ENCODE measurements at regions not wholly inside any gene's neighbourhood (a gene's known extent, or its start where the extent isn't known, plus 50 kb on each side); places are given as distances from the start of the nearest gene placed in this dataset.
"Not testable (repeated sequence)": the region's sequence is repeated elsewhere in the genome, so short reads cannot be mapped to it uniquely, and the experiment has no call there.

GRCh38 chr6:76959177-76959576, 504.1 kb downstream of the HTR1B start:
- DNase-seq, result not testable (repeated sequence)

- no peak for DNase-seq
Observed at GRCh38 chr6:76942203-76942966, 520.9 kb downstream of the HTR1B start.

GRCh38 chr6:76940191-76940590, 523.1 kb downstream of the HTR1B start:
- DNase-seq, result no peak

GRCh38 chr6:76914737-76915136, 548.6 kb downstream of the HTR1B start:
- no peak for DNase-seq

- not testable (repeated sequence) for DNase-seq
Observed at GRCh38 chr6:76905541-76905940, 557.8 kb downstream of the HTR1B start.

GRCh38 chr6:76892542-76892941, 570.7 kb downstream of the HTR1B start:
- no peak for DNase-seq

GRCh38 chr6:76888351-76888750, 574.9 kb downstream of the HTR1B start:
- no peak for DNase-seq

- DNase-seq, result no peak
Observed at GRCh38 chr6:76886900-76887299, 576.4 kb downstream of the HTR1B start.

- no peak for DNase-seq
Observed at GRCh38 chr6:76885861-76886301, 577.4 kb downstream of the HTR1B start.

- DNase-seq, result no peak
Observed at GRCh38 chr6:76881414-76881813, 581.9 kb downstream of the HTR1B start.

- no peak for DNase-seq
Observed at GRCh38 chr6:76876922-76877553, 586.3 kb downstream of the HTR1B start.

- DNase-seq, result not testable (repeated sequence)
Observed at GRCh38 chr6:76876430-76876829, 586.9 kb downstream of the HTR1B start.

- no peak for DNase-seq
Observed at GRCh38 chr6:76867182-76867581, 596.1 kb downstream of the HTR1B start.

- DNase-seq, result no peak
Observed at GRCh38 chr6:76866091-76866915, 597.0 kb downstream of the HTR1B start.

GRCh38 chr6:76862936-76863335, 600.4 kb downstream of the HTR1B start:
- DNase-seq, result no peak

GRCh38 chr6:76861403-76861802, 601.9 kb downstream of the HTR1B start:
- DNase-seq, result no peak

GRCh38 chr6:76856065-76856464, 607.2 kb downstream of the HTR1B start:
- DNase-seq, result no peak

- DNase-seq, result no peak
Observed at GRCh38 chr6:76852776-76853175, 610.5 kb downstream of the HTR1B start.

- not testable (repeated sequence) for DNase-seq
Observed at GRCh38 chr6:76849274-76849970, 613.9 kb downstream of the HTR1B start.

GRCh38 chr6:76843054-76843822, 620.1 kb downstream of the HTR1B start:
- DNase-seq, result no peak

GRCh38 chr6:76840865-76841264, 622.4 kb downstream of the HTR1B start:
- DNase-seq, result no peak

All from C1 segment of cervical spinal cord (tissue), 14 donors.